Activated CD4-positive, alpha-beta T cell treated with anti-CD3 and anti-CD28 coated beads, Interleukin-2, amount 50 U/mL, for 24 hours (primary cell): ENCODE measurements at regions not wholly inside any gene's neighbourhood (a gene's known extent, or its start where the extent isn't known, plus 50 kb on each side); places are given as distances from the start of the nearest gene placed in this dataset.
"Not testable (repeated sequence)": the region's sequence is repeated elsewhere in the genome, so short reads cannot be mapped to it uniquely, and the experiment has no call there.

Source experiments
- DNase-seq, 2 donors: peaks; one replicate each; pipeline ENCODE4 v3.0.0-alpha.2; 2020; ENCODE audit warnings: low read depth in 1 of 2, low spot score in 1 of 2

DNA sequence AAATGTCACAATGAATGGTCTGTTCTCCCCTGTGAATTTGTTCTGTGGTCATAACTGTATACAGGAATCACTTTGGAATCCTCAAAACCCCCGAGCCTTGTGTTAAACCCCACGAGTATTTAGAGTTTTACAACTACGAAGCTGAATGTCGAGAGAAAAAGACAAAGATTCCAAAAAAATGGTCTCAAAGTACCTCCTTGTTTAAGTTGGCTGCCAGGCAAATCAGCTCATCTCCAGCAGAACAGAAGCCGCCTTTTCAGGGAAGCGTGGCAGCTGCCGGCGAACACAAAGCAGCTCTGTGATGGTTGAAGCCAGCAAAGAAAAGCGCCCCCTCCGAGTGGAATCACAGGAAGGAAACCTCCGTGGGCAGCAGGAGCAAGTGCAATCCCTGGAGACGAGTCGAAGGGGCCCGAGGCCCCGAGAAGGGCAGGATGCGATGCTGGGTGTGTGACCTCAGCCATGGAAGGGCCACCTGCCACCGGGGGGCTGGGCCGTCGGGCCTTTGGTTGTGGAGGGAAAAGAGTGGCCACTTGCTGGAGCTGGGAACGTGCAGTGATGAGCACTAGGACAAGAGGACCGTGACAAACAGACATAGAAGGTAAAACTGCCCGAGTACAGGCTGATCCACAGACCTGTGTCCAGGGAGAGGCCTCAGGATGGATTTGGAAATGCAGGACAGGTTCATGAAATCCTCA, 706.4 kb downstream of the SEMA5A start:
- DNase-seq = no peak

DNA sequence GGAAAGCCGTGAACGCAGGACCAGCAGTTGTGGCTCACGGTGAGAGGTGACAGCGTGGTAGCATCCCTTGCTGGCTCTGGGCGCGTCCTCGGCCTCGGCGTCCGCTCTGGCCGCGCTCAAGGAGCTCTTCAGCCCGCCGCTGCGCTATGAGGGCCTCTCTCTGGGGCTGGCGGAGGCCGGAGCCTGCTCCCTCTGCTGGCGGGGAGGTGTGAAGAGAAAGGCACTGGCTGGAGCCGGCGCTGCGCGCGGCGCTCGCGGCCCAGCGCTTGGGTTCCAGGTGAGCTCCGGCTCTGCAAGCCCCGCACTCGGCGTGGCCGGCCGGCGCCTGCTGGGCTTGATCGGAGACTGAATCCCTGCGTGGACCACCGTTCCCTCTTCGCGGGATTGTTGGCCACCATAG, 705.6 kb downstream of the SEMA5A start:
- no peak for DNase-seq

DNA sequence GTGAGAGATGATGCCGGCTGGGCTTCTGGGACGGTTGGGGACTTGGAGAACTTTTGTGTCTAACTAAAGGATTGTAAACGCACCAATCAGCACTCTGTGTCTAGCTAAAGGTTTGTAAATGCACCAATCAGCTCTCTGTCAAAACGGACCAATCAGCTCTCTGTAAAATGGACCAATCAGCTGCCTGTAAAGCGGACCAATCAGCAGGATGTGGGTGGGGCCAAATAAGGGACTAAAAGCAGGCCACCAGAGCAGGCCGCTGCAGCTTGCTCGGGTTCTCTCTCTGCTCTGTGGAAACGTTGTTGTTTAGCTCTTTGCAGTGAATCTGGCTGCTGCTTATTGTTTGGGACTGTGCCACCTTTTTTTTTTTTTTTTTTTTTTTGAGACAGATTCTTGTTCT, 705.1 kb downstream of the SEMA5A start:
- DNase-seq = not testable (repeated sequence)

DNA sequence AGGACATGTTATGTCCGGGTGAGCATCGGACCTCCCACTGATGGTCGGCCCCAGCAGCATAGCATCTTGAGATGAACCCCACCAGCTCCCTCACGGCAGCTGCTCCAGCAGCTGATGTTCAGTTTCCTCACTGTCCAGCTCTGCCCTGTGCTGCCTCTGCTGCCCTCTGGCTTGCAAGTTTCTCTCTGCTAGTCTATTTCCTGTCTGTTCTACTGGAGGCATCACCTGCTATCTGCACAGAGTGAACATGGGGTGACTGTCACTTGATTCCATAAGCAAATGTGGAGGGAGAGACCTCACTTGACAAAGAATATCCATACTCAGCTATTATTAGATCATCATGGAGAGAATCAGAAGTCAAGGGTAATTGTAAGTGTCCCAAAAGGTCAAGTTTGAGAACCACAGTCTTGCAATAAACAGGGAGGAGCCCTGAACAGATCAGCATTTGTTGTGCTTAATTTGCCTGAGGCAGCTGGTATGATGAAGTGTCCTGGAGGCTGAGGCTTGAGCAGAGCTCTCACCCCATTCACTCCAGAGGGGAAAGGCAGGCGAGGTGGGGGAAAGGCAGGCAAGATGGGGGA, 702.8 kb downstream of the SEMA5A start:
- no peak for DNase-seq

DNA sequence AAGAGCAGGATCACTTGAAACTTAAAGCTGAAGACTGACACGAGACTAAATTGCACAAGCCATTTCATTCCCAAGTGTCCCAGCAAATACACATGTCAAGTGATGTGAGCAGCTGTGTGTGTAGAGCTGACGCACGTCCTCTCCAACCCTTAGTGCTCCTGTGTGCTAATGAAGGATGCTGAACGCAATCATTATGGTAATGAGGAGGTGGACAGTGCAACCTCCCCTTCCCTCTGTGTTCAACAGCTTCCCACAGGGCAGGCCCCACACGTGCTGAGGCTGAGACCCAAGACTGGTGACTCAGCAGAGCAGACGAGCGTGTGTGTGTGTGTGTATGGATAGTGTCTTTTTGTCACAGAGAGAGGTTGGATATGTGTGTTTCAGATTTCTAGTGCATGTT, 702.1 kb downstream of the SEMA5A start:
- DNase-seq = no peak

DNA sequence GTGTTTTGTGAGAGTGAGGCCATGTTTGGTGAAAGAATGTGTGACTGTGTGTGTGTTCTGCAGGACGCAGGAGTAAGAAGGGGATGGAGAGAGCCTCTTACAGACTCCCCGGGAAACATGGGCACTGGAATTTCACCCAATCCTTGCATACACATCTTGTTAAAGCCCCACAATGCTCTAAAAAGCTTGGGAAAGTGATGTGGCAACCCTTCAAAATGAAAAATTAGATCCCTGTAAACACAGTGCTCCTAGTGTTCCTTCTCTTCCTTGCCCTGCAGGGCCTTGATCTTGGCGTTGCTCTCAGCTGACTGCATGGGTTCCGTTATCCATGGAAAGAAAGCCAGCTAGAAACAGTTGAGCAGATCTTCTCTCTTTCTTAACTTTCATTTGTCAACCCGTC, 701.7 kb downstream of the SEMA5A start:
- DNase-seq = no peak

DNA sequence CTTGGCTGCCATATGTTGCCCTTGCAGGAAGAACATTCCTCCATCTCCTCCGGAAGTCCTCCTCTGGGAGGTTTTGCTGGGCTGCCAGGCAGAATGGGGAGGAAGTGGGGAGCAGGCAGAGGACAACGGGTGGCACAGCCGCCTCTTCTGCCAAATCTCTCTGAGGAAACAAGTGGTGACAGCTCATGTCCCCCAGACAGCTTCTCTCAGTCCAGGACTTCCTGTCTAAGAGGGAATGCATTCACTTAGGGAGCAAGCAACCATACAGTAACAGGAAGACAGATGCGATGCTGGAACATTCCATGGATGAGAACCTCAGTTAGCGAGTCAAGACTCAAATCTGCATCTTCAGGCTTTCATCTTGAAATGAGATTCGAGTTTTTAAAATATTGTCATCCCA, 701.0 kb downstream of the SEMA5A start:
- DNase-seq = no peak

DNA sequence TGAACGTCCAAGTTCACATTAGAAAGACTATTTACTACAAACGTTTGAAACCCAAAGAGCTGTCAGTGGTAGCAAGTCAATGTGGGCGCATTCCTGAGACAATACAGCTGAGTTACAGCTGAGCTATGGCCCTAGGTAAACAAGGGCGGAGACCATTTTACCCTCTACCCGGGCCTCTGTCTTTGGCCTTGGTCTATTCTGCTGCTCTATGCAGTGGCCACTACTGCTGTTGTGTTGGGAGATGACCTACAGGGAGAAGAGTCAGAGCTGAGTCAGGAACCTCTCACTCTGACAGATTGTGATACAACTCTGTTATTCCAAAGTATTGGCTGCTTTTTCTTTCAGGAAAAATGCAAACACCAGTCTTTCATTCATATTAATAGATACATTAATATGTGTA, 700.6 kb downstream of the SEMA5A start:
- no peak for DNase-seq

DNA sequence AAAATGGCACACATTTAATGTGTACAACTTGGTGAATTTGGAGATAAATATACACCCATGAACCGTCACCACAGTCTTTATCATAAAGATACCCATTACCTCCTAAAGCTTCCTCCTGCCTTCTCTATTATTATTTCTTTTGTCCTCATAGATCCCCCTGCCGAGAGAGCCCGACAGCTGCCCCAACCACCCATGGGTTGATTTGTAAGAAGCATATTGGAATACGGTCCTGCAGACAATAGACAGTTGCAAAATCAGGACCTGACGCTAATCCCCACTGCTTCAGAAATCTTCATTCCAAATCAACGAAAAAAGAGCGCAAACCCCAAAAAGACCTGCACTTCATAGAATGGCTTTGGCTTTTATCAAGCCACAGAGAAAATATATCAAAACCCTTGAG, 697.5 kb downstream of the SEMA5A start:
- DNase-seq = no peak

DNA sequence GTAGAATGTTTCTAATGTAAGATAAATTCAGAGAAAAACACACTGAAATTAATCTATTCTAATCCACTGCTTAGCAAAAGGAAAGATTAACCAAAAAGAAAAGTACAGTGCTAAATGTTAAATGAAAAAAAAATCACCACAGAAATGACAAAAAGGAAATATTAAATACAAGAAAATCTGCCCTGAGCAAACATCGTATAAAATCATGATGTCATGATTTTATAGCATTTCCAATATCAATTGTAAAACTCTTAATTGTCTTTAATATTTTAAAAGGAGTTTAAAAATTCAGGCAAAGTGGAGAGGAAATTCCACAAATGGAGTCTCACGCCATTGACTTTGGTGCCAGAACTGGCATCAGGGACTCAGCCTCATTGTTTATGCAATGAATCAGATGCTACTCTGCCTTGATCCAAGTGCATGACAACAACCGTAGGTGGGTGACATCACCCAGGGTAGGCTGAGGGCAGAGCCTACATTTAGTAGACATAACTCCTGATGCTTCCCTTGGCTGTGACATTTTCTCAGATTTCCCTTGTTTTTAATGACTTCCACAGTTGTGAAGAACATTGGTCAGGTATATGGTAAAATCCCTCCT, 696.8 kb downstream of the SEMA5A start:
- no peak for DNase-seq

DNA sequence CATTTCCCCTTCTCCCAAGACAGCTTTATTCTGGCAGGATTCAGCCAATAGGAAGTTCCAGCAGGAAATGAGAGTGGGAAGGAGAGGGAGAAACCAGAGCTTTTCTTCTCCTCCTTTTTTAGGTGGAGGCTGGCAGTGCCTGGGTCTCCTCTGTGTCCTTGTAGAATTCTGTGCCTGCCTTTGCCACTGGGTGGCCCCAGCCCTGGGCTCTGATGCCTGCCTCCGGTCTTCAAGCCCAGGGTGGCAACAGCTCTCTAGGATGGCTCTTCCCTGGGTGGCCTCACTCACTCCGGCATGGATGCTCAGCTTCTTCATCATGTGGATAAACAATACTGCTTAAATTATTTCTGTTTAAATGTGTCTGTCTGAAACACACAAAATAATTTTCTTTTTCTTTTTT, 694.8 kb downstream of the SEMA5A start:
- no peak for DNase-seq

DNA sequence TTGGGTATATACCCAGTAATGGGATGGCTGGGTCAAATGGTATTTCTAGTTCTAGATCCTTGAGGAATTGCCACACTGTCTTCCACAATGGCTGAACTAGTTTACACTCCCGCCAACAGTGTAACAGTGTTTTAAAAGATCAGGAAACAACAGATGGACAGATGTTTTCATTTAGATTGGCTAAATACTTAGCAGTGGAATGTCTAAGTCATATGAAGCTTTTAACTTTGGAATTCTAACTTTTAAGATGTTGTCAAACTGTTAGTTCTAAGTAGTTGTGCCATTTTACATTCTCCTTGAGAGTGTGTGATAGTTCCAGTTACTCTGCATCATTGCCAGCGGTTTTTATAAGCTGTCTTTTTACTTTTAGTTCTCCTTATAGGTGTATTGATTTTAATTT, 688.8 kb downstream of the SEMA5A start:
- no peak for DNase-seq

DNA sequence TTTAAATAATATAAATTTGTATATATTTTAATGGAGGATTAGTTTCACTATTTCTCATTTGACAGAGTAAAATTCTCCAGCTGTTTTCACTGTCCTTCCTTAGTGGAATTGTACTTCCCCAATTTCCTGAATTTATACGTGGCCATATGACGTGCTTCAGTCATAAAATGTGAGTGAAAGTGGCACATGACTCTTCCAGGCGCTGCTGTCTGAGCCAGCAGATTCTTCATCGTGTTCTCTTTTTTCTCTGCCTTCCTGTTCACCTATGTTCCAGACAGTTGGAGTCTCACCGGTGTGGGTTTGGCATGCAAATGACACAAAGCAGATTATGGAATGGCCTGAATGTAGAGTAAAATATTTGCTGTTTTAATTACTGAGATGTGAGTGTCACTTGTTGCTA, 684.1 kb downstream of the SEMA5A start:
- no peak for DNase-seq

DNA sequence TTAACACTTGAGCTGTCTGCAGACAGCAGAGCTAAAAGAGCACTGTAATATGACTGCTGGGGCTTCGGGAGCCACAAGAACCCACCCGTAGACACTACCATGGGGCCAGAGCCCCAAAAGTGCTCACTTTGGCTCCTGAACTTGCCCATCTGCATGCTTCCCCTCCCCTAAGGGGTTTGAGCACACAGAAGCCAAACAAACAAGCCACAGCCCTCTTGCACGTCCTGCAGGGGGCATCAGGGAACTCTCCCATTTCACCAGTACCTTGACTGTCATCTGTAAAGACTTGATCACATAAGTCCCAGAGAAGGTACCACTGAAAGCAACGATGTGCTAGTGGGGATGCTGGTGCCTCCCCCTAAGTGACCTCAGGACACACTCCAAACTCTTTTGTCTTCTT, 681.8 kb downstream of the SEMA5A start:
- no peak for DNase-seq

DNA sequence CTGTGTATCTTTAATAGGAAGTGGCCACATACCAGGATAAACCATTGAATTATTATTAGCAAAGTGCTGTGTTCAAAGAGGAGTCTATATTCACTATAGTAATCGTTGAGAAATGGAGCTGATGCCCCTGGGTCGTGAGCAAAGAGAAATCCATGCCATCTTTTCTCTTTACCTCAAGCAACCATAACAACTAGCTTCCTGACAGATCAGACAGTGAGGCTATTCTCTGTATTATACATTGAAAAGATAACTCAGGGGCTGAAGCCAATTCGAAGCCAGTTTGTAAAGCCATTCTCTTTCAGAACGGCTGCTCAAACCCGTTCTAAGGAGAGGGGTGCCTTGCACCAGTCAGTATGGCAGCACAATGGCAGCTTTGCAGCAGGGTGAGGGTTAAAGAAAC, 680.6 kb downstream of the SEMA5A start:
- DNase-seq = no peak

DNA sequence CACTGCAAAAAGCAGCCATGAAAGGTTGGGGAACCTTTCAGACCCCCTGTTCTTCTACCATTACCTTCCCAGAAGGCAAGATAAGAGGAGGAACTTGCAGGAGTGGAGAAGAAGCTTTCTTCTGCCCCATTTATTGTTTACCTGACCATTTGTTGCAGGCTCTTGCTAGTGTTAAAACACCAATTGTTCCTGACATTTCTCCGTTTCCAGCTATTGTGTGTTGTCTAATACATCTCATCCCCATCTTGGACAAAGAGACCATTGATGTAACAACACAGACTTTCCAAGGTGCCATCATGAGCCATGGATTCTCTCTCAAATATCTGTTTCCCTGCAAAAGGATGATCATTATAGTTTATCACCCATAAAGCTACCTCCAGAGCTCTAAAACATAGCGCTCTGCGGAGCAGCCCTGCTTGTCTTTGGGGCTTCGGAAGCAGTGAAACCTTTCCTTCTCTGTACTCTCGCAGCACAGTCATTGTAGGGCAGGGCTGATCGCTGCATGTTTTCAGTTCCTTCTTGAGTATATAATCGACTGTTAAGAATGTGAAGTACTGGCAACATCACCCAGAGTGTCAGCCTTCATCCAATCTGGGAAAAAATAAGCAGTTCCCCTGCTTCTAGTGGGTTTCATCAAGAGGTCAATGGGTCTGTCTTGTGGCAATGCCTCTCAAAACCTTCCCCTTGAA, 680.0 kb downstream of the SEMA5A start:
- DNase-seq = no peak

DNA sequence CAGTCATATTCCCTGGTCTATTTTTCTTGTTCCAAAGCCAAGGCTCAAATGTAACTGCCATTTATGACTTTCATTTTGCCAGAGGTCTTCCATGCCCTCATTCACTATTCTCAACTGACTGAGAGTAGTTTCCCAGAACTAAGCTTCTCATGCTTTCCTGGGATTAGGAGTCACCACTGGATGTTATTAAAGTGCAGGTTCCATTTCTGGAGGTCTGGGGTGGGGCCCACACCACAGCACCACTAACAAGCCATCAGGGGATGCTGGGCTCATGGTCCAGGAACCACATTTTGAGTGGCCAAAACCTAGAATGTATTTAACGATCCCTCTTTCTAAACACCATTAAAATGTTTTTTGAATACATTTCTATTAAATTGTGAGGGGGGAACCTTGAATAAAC, 677.6 kb downstream of the SEMA5A start:
- DNase-seq = no peak

DNA sequence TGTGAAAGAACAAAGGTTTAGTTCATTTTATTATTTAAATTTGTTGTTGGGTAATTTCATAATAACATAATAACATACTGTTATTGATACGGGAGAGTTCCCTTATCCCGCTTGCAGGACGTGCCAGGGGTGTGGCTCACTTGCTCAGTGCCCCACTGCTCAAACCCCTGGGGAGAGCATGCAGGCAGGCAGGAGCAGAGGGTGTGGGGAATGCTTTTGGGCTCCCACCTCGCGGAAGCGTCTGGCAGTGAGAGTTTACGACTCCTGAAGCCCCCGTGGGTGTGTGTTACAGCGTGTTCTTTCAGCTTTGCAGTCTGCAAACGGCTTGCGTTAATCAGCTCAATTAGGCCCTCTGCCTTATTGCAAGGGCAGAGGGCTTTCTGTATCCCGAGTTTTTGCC, 675.9 kb downstream of the SEMA5A start:
- DNase-seq = no peak

DNA sequence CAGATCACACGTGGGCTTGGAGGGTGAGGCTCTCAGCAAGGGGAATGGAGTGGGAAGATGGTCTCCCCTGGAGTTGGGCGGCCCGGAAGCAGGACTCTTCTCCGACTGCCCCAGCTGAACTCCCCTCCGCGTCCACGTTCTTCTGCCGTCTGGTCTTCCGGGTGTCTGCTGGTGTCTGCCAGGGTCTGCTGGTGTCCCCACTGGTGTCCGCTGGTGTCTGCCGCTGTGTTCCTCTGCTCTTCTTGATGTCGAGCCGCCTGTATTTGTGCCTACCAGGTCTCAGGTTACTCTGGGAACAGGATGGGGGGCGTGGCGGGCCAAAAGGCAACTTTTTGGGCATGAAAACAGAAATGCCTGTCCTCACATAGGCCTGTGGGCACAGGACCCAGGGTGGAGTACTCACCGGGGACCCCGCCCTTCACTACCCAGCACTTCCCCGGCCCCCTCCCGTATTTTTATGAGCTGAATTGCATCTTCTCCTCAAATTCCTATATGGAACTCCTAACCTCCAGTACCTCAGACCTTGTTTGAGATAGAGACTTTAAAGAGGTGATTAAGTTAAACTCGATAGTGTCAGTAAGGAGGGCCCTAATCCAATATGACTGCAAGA, 675.4 kb downstream of the SEMA5A start:
- DNase-seq = no peak

DNA sequence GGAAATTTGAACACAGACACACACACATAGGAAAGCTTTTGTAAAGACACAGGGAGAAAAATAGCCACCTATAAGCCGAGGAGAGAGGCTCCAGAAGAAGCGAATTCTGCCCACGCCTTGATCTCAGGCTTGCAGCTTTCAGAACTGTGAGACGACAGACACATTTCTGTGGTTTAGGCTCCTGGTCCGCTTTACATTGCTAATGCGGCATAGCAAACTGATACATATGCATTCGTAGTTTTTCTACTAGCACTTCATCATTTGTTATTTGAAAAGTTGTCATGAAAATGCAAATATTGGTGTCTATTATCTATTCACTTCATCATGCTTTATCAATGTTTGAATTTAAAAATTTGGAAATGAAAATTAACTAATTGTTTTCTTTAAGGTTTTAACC, 674.9 kb downstream of the SEMA5A start:
- no peak for DNase-seq

DNA sequence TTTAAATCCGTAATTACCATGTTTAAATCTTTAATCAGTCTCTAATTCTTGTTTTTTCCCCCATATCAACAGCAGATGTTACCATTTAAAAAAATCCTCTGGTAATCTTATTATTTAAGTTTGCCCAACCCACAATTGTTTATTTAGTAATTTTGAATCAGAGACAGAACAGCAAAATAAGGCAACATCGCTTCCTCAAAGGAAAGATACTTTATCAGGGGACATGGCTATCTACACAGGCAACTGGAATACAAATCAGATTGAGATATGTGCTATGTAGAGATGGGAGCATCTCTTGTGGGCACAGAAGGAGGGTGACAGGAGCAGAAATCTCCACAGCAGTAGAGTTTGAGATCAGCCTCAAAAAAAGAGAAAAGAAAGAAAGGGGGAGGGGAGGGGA, 674.4 kb downstream of the SEMA5A start:
- DNase-seq = no peak

DNA sequence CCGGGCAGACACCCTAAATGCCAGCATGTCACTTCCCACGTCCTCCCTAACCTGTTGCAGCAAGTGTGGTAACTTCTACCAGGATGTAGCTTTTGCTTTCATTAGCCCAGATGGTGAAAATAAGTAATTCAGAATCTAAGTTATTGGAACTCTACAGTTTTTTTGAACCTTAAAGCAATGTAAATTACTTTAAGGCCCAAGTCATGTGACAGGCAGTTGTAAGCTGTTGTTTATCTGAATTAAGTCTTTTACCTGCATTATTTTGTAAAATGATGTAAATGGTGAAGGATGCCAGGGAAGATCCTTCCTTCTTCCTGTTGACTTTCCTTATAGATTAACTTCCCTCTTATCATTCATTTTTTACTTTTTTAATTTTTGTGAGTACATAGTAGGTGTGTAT, 670.2 kb downstream of the SEMA5A start:
- DNase-seq = no peak
